ENCODE measurements at regions not wholly inside any gene's neighbourhood (a gene's known extent, or its start where the extent isn't known, plus 50 kb on each side); places are given as distances from the start of the nearest gene placed in this dataset.
"Not testable (repeated sequence)": the region's sequence is repeated elsewhere in the genome, so short reads cannot be mapped to it uniquely, and the experiment has no call there.

DNA sequence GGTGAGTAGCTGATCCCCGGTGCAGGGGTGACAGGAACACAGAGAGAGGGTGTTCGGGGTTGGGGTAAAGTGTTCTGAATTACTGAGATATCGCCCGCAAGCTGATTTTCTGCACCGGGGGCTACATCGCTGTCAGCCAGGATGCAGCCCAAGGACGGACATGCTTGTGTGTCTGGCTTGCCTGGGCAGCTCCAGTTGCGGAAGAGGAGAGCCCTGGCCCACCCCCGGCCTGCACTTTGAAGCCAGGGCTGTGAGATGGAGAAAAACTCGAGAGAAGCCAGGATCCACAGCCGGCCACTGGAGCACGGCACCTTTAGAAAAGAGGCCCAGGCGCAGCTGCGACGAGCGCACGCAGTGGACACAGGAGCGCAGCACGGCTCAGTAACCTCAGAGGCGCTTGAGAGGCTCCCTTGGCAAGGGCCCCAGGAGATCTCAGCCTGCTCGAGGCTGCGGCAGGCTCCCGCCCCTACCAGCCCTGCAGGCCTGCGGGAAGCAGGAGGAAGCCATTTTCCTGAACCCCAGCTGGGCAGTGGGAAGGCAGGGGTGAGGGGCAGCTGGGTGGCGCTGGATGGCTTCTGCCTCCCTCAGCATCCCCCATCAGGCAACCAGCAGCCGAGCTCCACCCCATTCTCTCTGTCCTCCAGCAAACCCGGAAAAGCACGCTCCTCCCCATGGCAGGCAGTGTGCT, 59.2 kb downstream of the C9orf50 start:
- DNase-seq = peak in 1 of 2 donors; percentile 67

DNA sequence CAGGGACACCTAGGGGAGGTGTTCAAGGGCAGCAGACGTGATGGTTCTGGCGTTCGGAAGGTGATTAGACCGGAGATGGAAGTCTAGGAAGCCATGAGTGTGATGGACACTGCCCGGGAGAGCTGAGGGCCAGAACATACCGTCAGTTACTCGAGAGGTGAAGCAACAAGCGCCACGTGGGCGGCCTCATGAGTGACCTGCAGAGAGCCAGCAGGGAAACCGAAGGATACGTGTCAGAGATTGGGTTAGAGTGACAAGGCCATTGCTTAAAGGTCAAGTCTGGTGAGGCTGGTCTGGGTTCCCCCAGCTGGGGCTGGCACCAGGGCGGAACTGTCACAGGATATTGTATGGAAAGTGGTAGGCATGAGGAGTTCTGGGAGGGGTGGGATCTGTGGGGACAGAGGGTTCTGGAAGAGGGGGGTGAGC, 60.0 kb downstream of the C9orf50 start:
- DNase-seq = no peak

DNA sequence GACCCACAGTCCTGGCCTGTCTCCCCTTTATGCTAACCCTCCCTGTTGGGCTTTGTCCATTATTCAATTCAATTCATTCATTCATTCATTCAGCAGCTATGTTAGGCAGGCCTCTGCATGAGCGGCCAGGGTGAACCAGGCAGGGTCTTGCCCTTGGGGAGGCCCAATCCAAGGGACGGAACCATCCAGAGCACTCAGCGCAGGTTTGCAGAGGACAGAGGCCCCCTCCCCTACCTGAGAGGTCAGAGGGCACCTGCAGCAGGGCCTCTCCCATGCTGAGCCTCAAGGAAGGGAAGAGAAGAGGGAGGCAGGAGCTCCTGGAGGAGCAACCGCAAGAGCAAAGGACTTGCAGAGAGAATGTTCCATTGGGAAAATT, 61.4 kb downstream of the C9orf50 start:
- no peak for DNase-seq

DNA sequence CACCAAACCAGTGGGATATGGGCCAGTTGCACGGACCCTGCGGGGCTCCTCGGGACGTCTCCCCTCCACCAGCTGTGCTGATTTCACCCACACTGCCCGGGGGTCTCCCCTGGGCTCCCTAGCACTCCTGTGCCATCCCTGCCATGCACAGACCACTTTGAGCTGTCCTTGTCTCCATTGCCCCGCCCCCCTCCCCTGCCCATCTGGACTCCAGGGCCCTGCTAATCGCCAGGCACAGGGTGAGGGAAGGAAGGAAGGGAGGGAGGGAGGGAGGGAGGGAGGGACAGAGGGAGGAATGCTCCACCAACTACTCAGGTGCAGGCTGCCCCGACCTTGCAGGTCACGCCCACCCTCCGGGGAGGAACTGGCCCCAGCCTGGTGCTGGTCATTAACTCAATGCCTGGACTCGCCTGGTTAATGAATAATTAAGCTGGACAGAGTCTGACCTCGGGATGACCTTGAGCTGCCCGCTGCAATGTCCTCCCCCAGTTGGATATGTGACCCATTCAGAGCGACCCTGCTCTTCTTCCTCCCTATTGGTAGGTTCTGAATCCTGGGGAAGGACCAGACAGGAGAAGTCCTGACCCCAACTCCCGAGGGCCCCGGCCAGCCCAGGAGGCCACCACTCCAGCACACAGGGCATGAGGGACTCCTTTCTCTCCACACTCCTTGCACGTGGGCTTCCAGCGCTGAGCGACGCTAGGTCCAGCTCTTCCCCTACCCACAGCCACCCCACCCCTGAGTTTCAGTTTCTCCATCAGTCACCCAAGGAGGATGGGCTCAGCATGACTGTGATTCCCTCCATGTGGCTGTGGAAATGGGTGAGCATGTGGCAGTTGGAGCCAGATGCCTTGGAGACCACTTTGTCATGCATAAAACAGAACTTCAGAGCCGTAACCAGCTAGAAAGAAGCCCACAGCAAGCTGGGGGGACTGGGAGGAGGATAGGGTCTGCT, 62.1 kb downstream of the C9orf50 start:
- DNase-seq = no peak

DNA sequence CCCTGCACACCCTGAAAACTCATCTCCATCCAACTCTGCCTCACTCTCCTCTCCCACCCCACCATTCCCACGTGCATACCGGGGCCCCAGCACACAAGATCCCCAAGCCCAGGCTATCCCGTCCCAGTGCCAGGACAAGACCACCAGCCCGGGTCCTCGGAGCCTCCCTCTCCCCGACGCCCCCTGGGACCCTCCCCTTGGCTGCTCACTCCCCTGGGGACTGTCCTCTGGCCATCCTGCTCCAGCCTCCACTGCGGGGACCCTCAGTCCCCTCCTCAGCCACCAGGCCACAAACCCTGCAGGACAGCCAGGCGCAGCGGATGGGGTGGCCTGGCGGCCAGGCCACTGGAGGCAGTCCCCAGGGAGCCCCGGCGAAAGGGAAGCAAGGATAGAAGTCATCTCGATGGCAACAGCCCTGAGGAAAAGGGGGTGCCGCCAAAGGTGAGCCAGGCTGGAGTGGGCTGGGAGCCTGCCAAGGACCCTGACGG, 62.8 kb downstream of the C9orf50 start:
- no peak for DNase-seq

DNA sequence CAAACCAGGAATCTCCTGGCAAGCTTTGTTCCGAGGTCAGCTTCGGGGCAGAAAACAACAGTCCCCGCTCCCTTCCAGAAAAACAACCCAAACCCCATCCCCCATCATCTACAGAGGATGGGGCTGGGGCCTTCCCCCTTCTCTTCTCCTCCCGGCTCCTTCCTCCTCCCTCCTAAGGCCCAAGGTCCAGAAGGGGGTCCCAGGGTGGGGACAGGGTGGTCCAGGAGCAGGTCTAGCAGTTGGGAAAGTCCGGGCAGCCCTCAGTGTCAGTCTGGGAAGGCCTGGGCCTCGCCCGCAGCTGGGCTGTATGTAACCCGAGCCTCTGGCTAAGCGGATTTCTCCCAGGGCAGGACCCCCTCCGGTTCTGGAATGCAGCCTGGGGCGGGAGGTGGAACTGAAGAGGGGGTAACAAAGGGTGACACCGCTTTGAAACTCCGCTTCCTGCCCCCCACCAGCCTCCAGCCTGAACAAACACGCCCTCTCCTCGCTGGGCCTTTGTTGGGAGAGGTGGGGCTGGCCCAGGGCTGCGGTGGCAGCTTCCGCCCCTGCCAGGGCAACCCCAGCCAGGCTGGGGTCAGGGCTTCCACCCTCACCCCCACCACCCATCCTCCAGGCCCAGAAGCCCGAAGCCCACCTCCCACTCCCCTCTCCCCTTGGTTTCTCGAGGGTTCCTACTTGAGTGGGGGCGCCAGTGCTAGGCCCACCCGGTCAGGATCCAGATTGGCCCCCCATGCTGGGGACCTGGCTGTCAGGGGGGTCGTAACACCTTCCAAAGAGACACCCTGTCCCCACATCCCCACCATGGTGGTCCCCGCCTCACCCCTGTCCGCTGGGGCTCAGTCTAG, 63.5 kb downstream of the C9orf50 start:
- peak; percentile 84 to 86 for DNase-seq

DNA sequence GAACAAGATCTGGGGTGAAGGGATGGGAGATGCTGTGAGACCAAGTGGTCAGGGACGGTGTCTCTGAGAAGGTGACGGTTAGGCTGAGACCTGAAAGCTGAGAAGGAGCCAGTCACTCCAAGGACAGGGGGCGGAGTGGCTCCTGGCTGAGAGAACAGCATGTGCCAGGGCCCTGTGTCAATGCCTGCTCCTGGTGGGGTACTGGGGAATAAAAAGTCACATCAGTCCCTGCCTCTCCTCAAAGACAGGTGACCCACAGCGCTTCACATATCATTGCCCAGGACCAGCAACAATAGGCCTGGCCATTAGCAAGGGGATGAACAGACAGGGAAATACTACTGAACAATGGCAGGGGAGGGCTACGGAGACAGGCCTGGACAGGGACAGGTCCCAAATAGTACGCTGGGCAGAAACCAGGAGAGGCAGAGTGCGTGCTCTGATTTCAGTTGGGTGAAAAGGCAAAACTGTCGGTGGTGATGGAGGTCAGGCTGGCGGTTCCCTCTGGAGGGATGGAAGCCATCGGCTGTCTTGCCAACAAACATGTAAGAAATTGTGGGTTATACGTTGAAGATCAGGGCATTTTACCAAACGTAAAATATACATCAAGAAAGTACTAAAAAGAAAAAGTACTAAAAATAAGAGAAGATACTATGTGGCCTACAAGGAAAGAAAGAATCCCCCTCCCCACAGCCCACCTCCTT, 64.3 kb downstream of the C9orf50 start:
- DNase-seq = no peak

DNA sequence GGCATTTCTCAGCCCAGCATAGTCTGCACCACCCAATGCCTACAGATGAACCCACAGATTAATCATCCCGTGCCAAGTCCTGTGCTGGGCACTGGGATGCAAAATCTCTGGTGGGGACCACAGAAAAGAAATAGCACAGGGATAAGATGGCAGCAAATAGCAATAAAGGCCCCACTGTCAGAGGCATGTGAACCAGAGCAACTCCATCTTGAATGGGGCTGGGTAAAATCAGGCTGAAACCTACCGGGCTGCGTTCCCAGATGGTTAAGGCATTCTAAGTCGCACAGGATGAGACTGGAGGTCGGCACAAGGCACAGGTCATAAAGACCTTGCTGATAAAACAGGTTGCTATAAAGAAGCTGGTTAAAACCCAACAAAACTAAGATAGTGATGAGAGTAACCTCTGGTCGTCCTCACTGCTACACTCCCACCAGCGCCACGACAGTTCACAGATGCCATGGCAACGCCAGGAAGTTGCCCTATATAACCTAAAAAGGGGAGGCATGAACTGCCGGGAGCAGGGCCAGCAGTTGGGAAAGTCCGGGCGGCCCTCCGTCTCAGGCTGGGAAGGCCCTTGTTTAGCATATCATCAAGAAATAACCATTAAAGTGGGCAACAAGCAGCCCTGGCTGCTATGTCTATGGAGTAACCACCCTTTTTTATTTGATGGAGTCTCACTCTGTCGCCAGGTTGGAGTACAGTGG, 65.2 kb downstream of the C9orf50 start:
- DNase-seq = no peak

DNA sequence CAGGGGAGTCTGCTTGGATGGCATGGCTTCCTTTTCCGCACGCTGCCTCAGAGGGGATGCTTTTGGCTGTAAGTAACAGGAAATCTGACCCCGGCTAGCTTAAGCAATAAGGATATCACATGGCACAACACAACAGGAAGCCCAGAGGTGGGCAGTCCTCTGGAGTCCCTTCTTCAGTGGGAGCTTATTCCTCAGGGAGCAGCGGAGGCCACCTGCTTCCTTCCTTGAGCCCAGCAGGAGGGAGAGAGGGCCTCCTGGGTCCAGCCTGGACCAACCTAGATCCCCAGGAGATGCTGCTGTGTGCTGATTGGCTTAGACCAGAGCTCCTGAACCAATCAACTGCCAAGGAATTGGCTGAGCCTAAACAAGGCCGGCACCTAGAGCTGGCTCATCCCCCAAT, 66.3 kb downstream of the C9orf50 start:
- DNase-seq = no peak

DNA sequence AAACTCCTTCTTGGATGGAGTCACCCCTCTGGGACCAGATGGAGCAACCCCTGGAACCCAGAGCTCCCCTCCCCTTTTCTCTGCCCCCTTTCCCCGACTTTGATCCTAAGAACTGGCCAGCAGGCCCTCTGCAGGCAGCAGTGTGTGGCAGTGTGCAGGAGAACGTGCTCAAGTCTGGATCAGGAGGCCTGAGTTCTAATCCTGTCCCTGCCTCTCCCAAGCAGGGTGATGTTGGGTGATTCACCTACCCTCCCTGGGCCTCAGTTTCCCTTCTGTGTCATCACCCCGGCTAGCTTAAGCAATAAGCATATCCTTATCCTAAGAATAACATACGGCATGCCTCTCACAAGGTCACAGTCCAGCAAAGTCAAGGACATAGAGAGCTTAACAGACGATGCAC, 67.6 kb downstream of the C9orf50 start:
- DNase-seq = no peak

DNA sequence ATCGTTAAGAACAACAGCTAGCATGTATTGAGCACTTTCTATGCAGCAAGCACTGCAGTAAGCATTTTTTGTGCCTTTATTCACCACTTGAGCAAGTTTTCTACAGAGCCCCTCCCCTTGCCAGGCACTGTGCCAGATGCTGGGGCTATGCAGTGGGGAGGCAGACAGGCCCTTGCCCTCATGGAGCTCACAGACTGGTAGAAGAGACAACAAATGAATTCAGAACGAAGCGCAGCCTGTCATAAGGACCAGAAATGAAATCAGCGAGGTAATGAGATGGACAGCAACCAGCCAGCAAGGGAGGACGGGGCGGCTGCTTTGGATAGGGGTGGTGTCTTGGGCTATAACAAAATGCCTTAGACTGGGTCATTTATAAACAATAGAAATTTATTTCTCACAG, 68.8 kb downstream of the C9orf50 start:
- DNase-seq = no peak

DNA sequence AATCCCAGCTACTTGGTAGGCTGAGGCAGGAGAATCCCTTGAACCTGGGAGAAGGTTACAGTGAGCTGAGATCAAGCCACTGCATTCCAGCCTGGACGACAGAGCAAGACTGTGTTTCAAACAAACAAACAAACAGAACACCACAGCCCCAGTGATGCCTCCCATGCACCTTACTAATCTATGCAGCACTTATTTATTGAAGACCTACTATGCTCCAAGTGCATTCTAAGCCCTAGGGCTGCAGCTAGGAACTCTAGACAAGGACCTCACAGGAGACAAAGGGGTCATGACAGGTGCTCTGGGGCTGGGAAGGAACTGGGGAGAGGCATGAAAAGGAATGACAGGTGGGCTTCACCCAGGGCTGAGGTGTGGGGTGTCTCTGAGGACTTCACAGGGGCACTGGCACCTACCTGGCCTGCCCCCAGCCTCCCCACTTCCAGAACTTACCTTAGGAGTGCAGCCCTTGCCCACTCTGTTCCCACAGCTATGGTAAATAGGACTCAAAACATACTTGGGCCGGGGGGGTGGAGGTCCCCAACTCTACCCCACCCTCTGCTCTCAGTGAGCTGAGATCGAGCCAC, 69.4 kb downstream of the C9orf50 start:
- no peak for DNase-seq

DNA sequence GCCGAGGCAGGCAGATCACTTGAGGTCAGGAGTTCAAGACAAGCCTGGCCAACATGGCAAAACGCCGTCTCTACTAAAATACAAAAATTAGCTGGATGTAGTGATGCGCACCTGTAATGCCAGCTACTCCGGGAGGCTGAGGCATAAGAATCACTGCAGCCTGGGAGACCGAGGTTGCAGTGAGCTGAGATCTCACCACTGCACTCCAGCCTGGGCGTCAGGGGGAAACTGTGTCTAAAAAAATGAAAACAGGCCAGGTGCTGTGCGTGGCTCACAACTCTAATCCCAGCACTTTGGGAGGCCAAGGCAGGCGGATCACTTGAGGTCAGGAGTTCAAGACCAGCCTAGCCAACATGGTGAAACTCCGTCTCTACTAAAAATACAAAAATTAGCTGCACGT, 69.9 kb downstream of the C9orf50 start:
- DNase-seq = not testable (repeated sequence)

DNA sequence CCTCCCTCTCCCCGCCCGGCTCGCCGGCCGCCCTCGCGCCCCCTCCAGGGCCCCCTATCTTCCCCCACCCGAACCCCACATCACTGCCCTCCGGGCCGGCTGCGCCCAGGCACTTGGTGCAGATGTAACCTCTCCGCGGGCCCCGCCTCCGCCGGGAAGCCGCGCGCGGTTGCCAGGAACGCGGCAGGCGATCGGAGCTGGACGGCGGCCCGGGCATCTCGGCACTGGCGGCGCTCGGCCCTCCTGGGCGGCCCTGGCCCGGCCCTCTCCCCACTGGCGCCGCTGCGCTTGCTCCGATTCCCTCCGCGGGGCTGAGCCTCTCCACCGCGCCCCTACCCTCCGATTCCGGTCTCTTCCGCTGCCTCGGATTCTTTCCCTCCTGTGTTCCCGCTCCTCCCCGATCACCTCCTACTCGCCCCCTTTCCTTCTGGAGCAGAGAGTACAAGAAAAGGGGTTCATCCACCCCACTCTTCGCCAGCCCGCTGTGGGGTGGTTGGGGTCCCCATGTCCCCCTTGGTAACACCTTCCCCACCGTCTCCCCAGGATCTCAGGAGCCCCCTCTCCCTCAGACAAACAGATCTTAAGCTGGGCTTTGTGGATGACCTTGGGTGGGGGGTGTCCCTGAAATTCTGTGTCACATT, 70.6 kb downstream of the C9orf50 start:
- peak; percentile 82 to 87 for DNase-seq

DNA sequence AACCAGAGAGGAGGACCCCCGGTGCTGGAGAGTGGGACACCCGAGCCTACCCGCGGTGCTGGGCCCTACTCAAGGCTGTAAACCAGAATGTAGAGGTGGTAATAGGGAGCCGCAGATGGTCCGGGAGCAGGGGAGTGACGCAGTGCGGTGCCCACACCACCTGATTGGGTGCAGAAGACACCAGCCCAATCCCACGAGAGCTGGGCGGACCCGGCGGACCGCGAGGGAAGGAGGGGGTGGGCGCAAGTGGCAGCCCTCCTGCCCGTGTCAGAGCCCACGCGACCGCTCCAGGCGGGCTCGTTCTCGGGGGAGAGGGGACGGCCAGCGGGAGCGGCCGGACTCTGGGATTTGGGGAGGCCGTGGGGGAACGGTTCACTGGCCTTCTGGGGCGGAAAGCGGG, 71.2 kb downstream of the C9orf50 start:
- DNase-seq = peak; percentile 66 to 74

DNA sequence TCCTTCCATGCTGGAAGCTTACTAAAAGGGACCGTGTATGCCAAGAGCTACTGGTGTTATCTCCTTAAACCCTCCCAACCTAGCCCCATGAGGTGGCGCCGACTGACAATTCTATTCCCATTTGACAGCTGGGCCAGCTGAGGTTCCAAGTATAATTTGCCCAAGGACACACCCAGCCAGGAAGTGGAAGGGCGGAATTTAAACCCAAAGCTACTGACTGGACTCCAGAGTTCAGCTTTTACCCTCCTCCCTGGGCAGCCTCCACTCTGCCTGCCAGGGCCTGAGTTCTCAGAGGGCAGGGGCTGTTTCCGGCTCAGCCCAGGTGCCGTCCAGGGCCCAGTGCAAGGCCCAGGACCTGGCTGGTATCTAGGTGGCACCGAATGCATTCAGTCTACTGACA, 71.8 kb downstream of the C9orf50 start:
- DNase-seq = no peak

DNA sequence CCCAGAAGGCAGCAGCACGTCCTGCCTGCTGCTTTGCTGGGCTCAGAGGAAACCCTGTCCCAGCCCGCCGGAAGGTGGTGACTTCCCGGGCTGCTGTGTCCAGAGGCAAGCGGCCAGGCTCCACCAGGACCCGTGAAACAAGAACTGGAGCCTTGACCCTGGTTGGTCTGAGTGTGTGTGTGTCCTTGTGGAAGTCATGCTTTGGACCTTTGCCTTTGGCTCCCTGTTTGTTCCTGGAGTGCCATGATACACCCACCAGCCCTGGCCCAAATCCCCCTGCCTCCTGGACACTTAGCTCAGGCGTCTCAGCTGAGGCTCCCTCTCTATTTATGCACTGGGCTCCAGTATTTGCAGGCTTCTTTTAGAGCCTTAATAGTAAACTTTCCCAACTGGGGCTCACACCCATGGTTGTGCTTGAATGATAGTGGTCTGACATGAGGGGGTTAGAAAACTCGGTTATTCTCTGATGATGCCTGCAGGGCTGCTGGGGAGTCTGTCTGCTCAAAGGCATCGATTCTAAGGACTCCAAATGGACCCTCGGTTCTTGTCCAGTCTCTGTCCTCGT, 72.2 kb downstream of the C9orf50 start:
- DNase-seq = no peak

DNA sequence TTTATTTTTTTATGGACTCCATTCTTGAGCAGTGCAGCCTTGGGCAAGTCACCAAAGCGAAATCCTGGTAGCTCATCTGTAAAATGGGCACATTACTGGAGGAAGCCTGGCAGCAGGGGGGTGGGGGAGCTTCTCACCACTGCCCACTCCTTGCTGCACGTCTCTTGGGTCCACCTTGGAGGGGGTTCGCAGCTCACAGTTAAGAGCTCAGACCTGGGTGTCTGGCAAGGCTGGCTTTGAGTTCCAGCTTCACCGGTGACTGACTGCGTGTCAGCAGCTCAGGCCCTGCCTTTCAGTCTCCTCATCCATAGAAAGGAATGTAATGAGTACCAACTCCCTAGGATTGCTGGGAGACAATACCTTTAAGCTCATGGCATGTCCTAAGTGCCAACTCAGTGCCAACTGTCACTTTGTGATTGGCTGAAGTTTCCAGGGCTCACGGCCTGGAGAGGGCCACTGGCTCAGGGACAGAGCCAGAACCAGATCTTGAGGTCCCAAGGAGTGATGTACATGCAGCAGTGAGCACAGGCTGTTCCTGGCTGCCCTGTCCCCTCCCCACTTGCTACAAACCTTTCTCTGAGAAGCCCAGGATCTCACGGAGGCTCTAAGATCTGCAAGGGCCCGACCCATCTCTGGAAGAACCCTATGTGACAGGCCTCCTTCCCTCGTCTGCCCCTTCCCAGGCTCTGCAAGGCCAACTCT, 72.9 kb downstream of the C9orf50 start:
- DNase-seq = no peak

DNA sequence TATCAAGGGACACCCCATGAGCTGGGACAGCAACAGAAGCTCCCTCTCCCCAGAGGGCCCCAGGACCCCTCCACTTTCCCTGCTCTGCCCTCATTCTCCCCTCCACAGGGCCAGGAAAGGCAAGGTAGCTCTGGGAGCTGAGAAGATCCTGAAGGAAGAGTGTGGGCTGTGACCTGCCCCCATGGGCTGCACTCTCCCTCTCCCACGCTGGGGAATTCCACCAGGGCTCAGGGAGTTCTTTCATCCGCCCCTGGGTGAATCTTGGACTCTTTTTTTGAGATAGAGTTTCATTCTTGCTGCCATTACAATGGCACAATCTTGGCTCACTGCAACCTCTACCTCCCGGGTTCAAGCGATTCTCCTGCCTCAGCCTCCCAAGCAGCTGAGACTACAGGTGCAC, 73.8 kb downstream of the C9orf50 start:
- DNase-seq = no peak

Measured in right lung (tissue), 2 donors.